ENCODE measurements at regions not wholly inside any gene's neighbourhood (a gene's known extent, or its start where the extent isn't known, plus 50 kb on each side); places are given as distances from the start of the nearest gene placed in this dataset.

DNA sequence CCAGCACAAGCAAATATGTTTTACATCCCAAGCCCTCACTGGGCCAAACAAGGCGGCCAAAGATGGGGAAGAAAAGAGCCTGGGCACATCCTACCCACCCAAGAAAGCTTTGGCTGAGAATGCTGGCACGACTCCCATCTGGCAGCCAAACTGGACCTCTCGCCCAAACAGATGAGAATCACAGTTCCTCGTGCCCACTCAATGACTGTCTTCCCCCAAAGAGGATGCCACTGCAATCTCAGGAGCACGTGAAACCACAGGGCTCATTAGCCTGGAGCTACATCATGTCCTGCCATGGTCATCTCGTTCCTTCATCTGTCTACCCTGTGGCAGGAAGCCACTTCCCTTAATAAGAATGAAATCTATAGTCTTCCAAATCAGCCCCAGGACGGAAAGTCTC lies 536.8 kb downstream of the BNC2 start:
- Mint-ChIP-seq H3K9me3 (peaks cover 4% of the 10 kb centered on the region), H3K36me3 (no peaks in the 10 kb centered on the region), H3K4me1 (no peaks in the 10 kb centered on the region), H3K4me3 (no peak overlapping the region), H3K27ac (no peak overlapping the region), H3K27me3 (ENCODE audit: low read depth) (no peaks in the 10 kb centered on the region)
- CTCF ChIA-PET = interaction anchor here (1.2 kb wide), 1 partner anchor 66 kb away, joined by 5 read pairs; no protein-coding TSS in a partner anchor
- no peak for DNase-seq (ENCODE audit: low spot score)
- TF ChIP-seq PRRX2 (CRISPR knock-in tag; IDR thresholded peaks at IDR 0.05) (no peak), ZNF317 (CRISPR knock-in tag; IDR thresholded peaks at IDR 0.05; ENCODE audit: borderline replicate concordance, low read depth) (no peak)
- TF ChIP-seq, protein P1, sequence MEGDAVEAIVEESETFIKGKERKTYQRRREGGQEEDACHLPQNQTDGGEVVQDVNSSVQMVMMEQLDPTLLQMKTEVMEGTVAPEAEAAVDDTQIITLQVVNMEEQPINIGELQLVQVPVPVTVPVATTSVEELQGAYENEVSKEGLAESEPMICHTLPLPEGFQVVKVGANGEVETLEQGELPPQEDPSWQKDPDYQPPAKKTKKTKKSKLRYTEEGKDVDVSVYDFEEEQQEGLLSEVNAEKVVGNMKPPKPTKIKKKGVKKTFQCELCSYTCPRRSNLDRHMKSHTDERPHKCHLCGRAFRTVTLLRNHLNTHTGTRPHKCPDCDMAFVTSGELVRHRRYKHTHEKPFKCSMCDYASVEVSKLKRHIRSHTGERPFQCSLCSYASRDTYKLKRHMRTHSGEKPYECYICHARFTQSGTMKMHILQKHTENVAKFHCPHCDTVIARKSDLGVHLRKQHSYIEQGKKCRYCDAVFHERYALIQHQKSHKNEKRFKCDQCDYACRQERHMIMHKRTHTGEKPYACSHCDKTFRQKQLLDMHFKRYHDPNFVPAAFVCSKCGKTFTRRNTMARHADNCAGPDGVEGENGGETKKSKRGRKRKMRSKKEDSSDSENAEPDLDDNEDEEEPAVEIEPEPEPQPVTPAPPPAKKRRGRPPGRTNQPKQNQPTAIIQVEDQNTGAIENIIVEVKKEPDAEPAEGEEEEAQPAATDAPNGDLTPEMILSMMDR (IDR thresholded peaks at IDR 0.05) = no peak
- no peak for ATAC-seq
- POLR2A ChIA-PET = no interaction called here

DNA sequence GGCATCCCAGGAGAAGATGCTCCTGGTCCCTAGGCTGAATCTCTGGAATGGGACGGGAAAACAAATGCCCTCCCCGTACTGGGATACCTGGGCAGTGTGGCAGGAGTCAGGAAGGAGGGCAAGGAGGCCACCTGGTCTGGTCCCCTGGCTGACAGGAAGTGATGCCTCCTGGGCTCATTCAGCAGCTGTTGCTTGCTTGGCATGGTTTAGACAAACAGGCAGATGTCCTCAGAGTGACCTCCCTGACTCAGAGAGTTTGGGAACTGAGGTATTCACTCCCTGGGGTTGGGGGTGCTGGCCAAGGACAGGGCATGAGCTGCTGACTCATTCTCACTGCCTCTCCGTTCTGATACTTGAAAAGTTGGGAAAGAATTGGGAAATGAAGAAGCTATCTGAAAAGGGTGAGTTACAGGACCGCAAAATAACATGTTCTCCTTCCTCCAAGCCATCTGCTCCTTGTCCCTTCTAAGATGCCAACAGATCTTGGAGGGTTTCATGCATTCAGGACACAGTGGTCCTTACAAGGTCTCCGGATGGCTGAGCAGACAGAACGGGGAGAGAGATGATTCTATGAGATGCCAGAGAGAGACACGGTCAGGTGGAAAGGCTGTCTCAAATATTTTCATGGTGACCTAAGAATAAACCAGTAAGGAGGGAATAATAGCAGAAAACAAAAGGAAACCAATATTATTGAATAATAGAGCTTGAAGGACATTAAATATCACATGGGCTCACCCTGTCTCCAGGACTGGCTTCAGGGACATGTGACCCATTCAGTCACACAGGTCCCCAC lies 534.5 kb downstream of the BNC2 start:
- Mint-ChIP-seq H3K27me3 (ENCODE audit: low read depth) (no peaks in the 10 kb centered on the region), H3K4me1 (no peaks in the 10 kb centered on the region), H3K4me3 (no peak overlapping the region), H3K36me3 (no peaks in the 10 kb centered on the region), H3K27ac (no peak overlapping the region), H3K9me3 (peaks cover 4% of the 10 kb centered on the region)
- ATAC-seq (no peak), DNase-seq (ENCODE audit: low spot score) (no peak)
- ChIA-PET CTCF (no interaction called here), POLR2A (no interaction called here)
- TF ChIP-seq SP1 (CRISPR knock-in tag; conservative IDR thresholded peaks at IDR 0.05) (no peak), ZNF232 (CRISPR knock-in tag; IDR thresholded peaks at IDR 0.05) (no peak), TP53 (CRISPR knock-in tag; IDR thresholded peaks at IDR 0.05) (no peak), ZNF121 (CRISPR knock-in tag; IDR thresholded peaks at IDR 0.05) (no peak), ZNF263 (CRISPR knock-in tag; IDR thresholded peaks at IDR 0.05; ENCODE audit: low read depth) (no peak), SMAD4 (CRISPR knock-in tag; IDR thresholded peaks at IDR 0.05) (no peak), KAT7 (CRISPR knock-in tag; IDR thresholded peaks at IDR 0.05; ENCODE audit: borderline replicate concordance) (no peak), ZNF423 (CRISPR knock-in tag; IDR thresholded peaks at IDR 0.05) (no peak), CREM (CRISPR knock-in tag; IDR thresholded peaks at IDR 0.05) (no peak)
- TF ChIP-seq, protein P2, sequence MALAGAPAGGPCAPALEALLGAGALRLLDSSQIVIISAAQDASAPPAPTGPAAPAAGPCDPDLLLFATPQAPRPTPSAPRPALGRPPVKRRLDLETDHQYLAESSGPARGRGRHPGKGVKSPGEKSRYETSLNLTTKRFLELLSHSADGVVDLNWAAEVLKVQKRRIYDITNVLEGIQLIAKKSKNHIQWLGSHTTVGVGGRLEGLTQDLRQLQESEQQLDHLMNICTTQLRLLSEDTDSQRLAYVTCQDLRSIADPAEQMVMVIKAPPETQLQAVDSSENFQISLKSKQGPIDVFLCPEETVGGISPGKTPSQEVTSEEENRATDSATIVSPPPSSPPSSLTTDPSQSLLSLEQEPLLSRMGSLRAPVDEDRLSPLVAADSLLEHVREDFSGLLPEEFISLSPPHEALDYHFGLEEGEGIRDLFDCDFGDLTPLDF (CRISPR knock-in tag; IDR thresholded peaks at IDR 0.05) = no peak
- TF ChIP-seq, protein P3, sequence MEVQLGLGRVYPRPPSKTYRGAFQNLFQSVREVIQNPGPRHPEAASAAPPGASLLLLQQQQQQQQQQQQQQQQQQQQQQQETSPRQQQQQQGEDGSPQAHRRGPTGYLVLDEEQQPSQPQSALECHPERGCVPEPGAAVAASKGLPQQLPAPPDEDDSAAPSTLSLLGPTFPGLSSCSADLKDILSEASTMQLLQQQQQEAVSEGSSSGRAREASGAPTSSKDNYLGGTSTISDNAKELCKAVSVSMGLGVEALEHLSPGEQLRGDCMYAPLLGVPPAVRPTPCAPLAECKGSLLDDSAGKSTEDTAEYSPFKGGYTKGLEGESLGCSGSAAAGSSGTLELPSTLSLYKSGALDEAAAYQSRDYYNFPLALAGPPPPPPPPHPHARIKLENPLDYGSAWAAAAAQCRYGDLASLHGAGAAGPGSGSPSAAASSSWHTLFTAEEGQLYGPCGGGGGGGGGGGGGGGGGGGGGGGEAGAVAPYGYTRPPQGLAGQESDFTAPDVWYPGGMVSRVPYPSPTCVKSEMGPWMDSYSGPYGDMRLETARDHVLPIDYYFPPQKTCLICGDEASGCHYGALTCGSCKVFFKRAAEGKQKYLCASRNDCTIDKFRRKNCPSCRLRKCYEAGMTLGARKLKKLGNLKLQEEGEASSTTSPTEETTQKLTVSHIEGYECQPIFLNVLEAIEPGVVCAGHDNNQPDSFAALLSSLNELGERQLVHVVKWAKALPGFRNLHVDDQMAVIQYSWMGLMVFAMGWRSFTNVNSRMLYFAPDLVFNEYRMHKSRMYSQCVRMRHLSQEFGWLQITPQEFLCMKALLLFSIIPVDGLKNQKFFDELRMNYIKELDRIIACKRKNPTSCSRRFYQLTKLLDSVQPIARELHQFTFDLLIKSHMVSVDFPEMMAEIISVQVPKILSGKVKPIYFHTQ (CRISPR knock-in tag; IDR thresholded peaks at IDR 0.05) = no peak
- TF ChIP-seq, protein P4, sequence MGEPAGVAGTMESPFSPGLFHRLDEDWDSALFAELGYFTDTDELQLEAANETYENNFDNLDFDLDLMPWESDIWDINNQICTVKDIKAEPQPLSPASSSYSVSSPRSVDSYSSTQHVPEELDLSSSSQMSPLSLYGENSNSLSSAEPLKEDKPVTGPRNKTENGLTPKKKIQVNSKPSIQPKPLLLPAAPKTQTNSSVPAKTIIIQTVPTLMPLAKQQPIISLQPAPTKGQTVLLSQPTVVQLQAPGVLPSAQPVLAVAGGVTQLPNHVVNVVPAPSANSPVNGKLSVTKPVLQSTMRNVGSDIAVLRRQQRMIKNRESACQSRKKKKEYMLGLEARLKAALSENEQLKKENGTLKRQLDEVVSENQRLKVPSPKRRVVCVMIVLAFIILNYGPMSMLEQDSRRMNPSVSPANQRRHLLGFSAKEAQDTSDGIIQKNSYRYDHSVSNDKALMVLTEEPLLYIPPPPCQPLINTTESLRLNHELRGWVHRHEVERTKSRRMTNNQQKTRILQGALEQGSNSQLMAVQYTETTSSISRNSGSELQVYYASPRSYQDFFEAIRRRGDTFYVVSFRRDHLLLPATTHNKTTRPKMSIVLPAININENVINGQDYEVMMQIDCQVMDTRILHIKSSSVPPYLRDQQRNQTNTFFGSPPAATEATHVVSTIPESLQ (CRISPR knock-in tag; IDR thresholded peaks at IDR 0.05) = no peak
- TF ChIP-seq, protein P5, sequence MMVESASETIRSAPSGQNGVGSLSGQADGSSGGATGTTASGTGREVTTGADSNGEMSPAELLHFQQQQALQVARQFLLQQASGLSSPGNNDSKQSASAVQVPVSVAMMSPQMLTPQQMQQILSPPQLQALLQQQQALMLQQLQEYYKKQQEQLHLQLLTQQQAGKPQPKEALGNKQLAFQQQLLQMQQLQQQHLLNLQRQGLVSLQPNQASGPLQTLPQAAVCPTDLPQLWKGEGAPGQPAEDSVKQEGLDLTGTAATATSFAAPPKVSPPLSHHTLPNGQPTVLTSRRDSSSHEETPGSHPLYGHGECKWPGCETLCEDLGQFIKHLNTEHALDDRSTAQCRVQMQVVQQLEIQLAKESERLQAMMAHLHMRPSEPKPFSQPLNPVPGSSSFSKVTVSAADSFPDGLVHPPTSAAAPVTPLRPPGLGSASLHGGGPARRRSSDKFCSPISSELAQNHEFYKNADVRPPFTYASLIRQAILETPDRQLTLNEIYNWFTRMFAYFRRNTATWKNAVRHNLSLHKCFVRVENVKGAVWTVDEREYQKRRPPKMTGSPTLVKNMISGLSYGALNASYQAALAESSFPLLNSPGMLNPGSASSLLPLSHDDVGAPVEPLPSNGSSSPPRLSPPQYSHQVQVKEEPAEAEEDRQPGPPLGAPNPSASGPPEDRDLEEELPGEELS (CRISPR knock-in tag; IDR thresholded peaks at IDR 0.05) = no peak
- TF ChIP-seq, protein P6, sequence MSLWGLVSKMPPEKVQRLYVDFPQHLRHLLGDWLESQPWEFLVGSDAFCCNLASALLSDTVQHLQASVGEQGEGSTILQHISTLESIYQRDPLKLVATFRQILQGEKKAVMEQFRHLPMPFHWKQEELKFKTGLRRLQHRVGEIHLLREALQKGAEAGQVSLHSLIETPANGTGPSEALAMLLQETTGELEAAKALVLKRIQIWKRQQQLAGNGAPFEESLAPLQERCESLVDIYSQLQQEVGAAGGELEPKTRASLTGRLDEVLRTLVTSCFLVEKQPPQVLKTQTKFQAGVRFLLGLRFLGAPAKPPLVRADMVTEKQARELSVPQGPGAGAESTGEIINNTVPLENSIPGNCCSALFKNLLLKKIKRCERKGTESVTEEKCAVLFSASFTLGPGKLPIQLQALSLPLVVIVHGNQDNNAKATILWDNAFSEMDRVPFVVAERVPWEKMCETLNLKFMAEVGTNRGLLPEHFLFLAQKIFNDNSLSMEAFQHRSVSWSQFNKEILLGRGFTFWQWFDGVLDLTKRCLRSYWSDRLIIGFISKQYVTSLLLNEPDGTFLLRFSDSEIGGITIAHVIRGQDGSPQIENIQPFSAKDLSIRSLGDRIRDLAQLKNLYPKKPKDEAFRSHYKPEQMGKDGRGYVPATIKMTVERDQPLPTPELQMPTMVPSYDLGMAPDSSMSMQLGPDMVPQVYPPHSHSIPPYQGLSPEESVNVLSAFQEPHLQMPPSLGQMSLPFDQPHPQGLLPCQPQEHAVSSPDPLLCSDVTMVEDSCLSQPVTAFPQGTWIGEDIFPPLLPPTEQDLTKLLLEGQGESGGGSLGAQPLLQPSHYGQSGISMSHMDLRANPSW (CRISPR knock-in tag; conservative IDR thresholded peaks at IDR 0.05; ENCODE audit: low read depth) = no peak
- TF ChIP-seq, protein P7, sequence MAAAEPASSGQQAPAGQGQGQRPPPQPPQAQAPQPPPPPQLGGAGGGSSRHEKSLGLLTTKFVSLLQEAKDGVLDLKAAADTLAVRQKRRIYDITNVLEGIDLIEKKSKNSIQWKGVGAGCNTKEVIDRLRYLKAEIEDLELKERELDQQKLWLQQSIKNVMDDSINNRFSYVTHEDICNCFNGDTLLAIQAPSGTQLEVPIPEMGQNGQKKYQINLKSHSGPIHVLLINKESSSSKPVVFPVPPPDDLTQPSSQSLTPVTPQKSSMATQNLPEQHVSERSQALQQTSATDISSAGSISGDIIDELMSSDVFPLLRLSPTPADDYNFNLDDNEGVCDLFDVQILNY (CRISPR knock-in tag; IDR thresholded peaks at IDR 0.05) = no peak
- TF ChIP-seq, protein P1 (IDR thresholded peaks at IDR 0.05) = no peak
